Bone marrow (tissue), 2 donors: ENCODE measurements at regions not wholly inside any gene's neighbourhood (a gene's known extent, or its start where the extent isn't known, plus 50 kb on each side); places are given as distances from the start of the nearest gene placed in this dataset.

Experiments used
- DNase-seq, 2 donors: peaks; one replicate each; lab custom pipeline; 2025; lab: John Stamatoyannopoulos, UW

DNA sequence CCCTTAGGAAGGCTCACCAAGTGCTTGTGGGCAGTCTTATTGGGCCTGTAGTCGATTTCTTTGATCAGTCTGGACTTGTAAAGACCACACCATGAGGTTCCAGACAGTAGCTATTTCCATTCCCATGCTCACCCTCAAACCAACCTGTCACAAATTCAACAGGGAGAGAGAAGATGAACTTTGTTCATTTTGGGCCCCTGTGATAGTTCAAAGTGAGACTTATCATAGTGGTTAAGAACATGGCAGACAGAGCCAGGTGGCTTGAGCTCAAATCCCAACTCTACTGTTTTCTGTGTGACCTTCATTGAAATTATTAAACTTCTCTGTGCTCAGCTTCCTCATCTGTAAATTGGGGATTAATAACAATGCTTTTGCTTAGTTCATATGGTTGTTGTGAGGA is 53.9 kb upstream of the CTLA4 start:
- no peak for DNase-seq

DNA sequence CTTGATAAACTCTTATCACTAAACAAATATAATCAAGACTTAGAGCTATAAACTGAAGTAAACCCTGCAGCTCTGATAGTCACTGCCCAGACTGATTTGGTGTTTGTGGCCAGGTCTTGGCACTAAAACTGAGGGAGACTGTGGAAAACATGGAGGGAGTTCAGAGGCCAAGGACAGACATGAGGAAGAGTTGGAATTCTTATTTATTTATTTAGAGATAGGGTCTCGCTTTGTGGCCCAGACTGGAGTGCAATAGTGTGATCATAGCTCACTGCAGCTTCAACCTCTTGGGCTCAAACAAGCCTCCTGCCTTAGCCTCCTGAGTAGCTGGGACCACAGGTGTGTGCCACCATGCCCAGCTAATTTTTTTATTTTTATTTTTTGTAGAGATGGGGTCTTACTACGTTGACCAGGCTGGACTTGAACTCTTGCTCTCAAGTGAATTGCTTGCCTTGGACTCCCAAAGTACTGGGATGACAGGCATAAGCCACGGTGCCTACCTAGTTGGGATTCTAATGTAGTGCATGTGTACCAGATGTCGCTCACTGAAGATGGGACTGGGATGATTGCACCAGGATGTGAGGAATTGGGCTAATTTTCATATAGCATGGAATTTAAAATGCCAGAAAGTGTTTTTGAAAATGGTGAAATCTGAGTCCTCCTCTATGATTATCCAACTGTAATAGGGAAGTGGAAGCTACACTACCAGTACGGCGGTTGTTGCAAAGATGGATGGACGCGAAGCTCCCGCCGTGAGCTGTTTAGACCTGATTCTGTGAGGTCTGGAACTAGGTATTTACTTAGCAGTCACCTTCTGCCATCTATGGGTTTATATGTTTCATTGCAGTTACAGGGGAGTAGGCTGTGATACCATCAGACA is 52.7 kb upstream of the CTLA4 start:
- no peak for DNase-seq

- DNase-seq, result no peak
Observed at GRCh38 chr2:203815541-203815898, 52.1 kb upstream of the CTLA4 start.

GRCh38 chr2:203817147-203817546 is 50.4 kb upstream of the CTLA4 start:
- no peak for DNase-seq
